GM18907 (cell line): ENCODE measurements at regions not wholly inside any gene's neighbourhood (a gene's known extent, or its start where the extent isn't known, plus 50 kb on each side); places are given as distances from the start of the nearest gene placed in this dataset.
"Not testable (repeated sequence)": the region's sequence is repeated elsewhere in the genome, so short reads cannot be mapped to it uniquely, and the experiment has no call there.

ENCODE experiments used
- ATAC-seq: cut with Tn5 transposase; IDR thresholded peaks from one replicate; pipeline ENCODE4 v1.9.1; 2021; ENCODE audit warnings: mild to moderate bottlenecking, moderate library complexity; ENCODE audit not compliant: unreplicated experiment

GRCh38 chr12:78489990-78490389, 374.6 kb upstream of the SYT1 start:
- ATAC-seq, result no peak

GRCh38 chr12:78490861-78491260, 373.7 kb upstream of the SYT1 start:
- no peak for ATAC-seq

- ATAC-seq, result no peak
These were observed 369.7 kb upstream of the SYT1 start for GRCh38 chr12:78494911-78495310.

GRCh38 chr12:78501825-78502224, 362.7 kb upstream of the SYT1 start:
- no peak for ATAC-seq

GRCh38 chr12:78519422-78519821, 345.2 kb upstream of the SYT1 start:
- ATAC-seq, result no peak

- ATAC-seq, result no peak
These were observed 334.3 kb upstream of the SYT1 start for GRCh38 chr12:78530100-78530765.

GRCh38 chr12:78531831-78532458, 332.6 kb upstream of the SYT1 start:
- ATAC-seq, result no peak

- ATAC-seq, result no peak
These were observed 330.3 kb upstream of the SYT1 start for GRCh38 chr12:78534311-78534710.

- no peak for ATAC-seq
These were observed 323.8 kb upstream of the SYT1 start for GRCh38 chr12:78540606-78541336.

- no peak for ATAC-seq
These were observed 313.7 kb upstream of the SYT1 start for GRCh38 chr12:78550831-78551230.

- ATAC-seq, result no peak
These were observed 308.8 kb upstream of the SYT1 start for GRCh38 chr12:78555802-78556201.

GRCh38 chr12:78556651-78557050, 307.9 kb upstream of the SYT1 start:
- no peak for ATAC-seq

GRCh38 chr12:78559416-78559815, 305.2 kb upstream of the SYT1 start:
- ATAC-seq, result no peak

- ATAC-seq, result no peak
These were observed 304.7 kb upstream of the SYT1 start for GRCh38 chr12:78559886-78560285.

- no peak for ATAC-seq
These were observed 303.9 kb upstream of the SYT1 start for GRCh38 chr12:78560633-78561032.

GRCh38 chr12:78562368-78563205, 302.0 kb upstream of the SYT1 start:
- no peak for ATAC-seq

- ATAC-seq, result no peak
These were observed 300.7 kb upstream of the SYT1 start for GRCh38 chr12:78563826-78564225.

GRCh38 chr12:78566456-78566855, 298.1 kb upstream of the SYT1 start:
- ATAC-seq, result no peak

GRCh38 chr12:78568321-78569020, 296.1 kb upstream of the SYT1 start:
- ATAC-seq, result no peak

- ATAC-seq, result no peak
These were observed 292.6 kb upstream of the SYT1 start for GRCh38 chr12:78571953-78572352.

- ATAC-seq, result not testable (repeated sequence)
These were observed 289.4 kb upstream of the SYT1 start for GRCh38 chr12:78575208-78575607.
